ENCODE measurements at regions not wholly inside any gene's neighbourhood (a gene's known extent, or its start where the extent isn't known, plus 50 kb on each side); places are given as distances from the start of the nearest gene placed in this dataset.

GRCh38 chr1:99173282-99173681 is 91.0 kb upstream of the PLPPR4 start:
- H3K36me3 ChIP-seq = no peaks in the 10 kb centered on the region
- no peak for DNase-seq (ENCODE audit: low spot score)
- H3K27ac ChIP-seq = no peak overlapping the region
- H3K9ac ChIP-seq = no peak overlapping the region
- H3K4me3 ChIP-seq = no peak overlapping the region
- H3K4me1 Mint-ChIP-seq = no peaks in the 10 kb centered on the region
- H3K27me3 ChIP-seq = no peaks in the 10 kb centered on the region
- no peaks in the 10 kb centered on the region for H3K36me3 Mint-ChIP-seq
- no peaks in the 10 kb centered on the region for H3K9me3 Mint-ChIP-seq
- TF ChIP-seq EZH2 (IDR thresholded peaks at IDR 0.05) = no peak
- no peak for TF ChIP-seq EZH2phosphoT487 (IDR thresholded peaks at IDR 0.05)
- TF ChIP-seq CTCF (IDR thresholded peaks at IDR 0.05) = no peak
- no peak overlapping the region for H3K4me3 Mint-ChIP-seq
- no peak overlapping the region for H3K27ac Mint-ChIP-seq
- H4K20me1 ChIP-seq (ENCODE audit: low read depth) = no peaks in the 10 kb centered on the region
- no peaks in the 10 kb centered on the region for H3K4me1 ChIP-seq
- H3K27me3 Mint-ChIP-seq (ENCODE audit: insufficient read depth, low read depth) = no peaks in the 10 kb centered on the region
- H2AFZ ChIP-seq (replicated peaks) = peak overlapping the region; percentile 30
- no peaks in the 10 kb centered on the region for H3K9me3 ChIP-seq (ENCODE audit: low read depth)
- H3K79me2 ChIP-seq (ENCODE audit: low read depth) = no peaks in the 10 kb centered on the region
- no peak overlapping the region for H3K4me2 ChIP-seq
- no peaks in the 10 kb centered on the region for H3F3A ChIP-seq (ENCODE audit: low read depth)

- TF ChIP-seq EZH2 (IDR thresholded peaks at IDR 0.05) (no peak), CTCF (IDR thresholded peaks at IDR 0.05) (no peak), EZH2phosphoT487 (IDR thresholded peaks at IDR 0.05) (no peak)
- H3K4me1 Mint-ChIP-seq = no peaks in the 10 kb centered on the region
- no peak overlapping the region for H3K4me3 Mint-ChIP-seq
- no peaks in the 10 kb centered on the region for H3K9me3 ChIP-seq (ENCODE audit: low read depth)
- no peaks in the 10 kb centered on the region for H3F3A ChIP-seq (ENCODE audit: low read depth)
- H3K4me2 ChIP-seq = no peak overlapping the region
- H3K36me3 Mint-ChIP-seq = no peaks in the 10 kb centered on the region
- H2AFZ ChIP-seq (replicated peaks) = peak overlapping the region; percentile 30
- no peaks in the 10 kb centered on the region for H3K36me3 ChIP-seq
- H4K20me1 ChIP-seq (ENCODE audit: low read depth) = no peaks in the 10 kb centered on the region
- no peak overlapping the region for H3K4me3 ChIP-seq
- H3K27me3 ChIP-seq = no peaks in the 10 kb centered on the region
- H3K9me3 Mint-ChIP-seq = no peaks in the 10 kb centered on the region
- no peak for DNase-seq (ENCODE audit: low spot score)
- H3K79me2 ChIP-seq (ENCODE audit: low read depth) = no peaks in the 10 kb centered on the region
- no peak overlapping the region for H3K9ac ChIP-seq
- H3K4me1 ChIP-seq = no peaks in the 10 kb centered on the region
- H3K27ac ChIP-seq = no peak overlapping the region
- no peaks in the 10 kb centered on the region for H3K27me3 Mint-ChIP-seq (ENCODE audit: insufficient read depth, low read depth)
- H3K27ac Mint-ChIP-seq = no peak overlapping the region
Measured at GRCh38 chr1:99173900-99174299, 90.4 kb upstream of the PLPPR4 start.

GRCh38 chr1:99176753-99177152 is 87.5 kb upstream of the PLPPR4 start:
- TF ChIP-seq EZH2phosphoT487 (IDR thresholded peaks at IDR 0.05) (no peak), EZH2 (IDR thresholded peaks at IDR 0.05) (no peak), CTCF (IDR thresholded peaks at IDR 0.05) (no peak)
- peak overlapping the region; percentile 0 for H2AFZ ChIP-seq (replicated peaks)
- Mint-ChIP-seq H3K4me1 (no peaks in the 10 kb centered on the region), H3K27ac (no peak overlapping the region), H3K27me3 (ENCODE audit: insufficient read depth, low read depth) (no peaks in the 10 kb centered on the region), H3K9me3 (no peaks in the 10 kb centered on the region), H3K36me3 (no peaks in the 10 kb centered on the region), H3K4me3 (no peak overlapping the region)
- H3K4me1 ChIP-seq = no peaks in the 10 kb centered on the region
- H3F3A ChIP-seq (ENCODE audit: low read depth) = no peaks in the 10 kb centered on the region
- no peak overlapping the region for H3K4me3 ChIP-seq
- no peak overlapping the region for H3K4me2 ChIP-seq
- H3K36me3 ChIP-seq = no peaks in the 10 kb centered on the region
- DNase-seq (ENCODE audit: low spot score) = no peak
- no peaks in the 10 kb centered on the region for H4K20me1 ChIP-seq (ENCODE audit: low read depth)
- no peaks in the 10 kb centered on the region for H3K27me3 ChIP-seq
- no peaks in the 10 kb centered on the region for H3K79me2 ChIP-seq (ENCODE audit: low read depth)
- no peak overlapping the region for H3K9ac ChIP-seq
- H3K27ac ChIP-seq = no peak overlapping the region
- H3K9me3 ChIP-seq (ENCODE audit: low read depth) = no peaks in the 10 kb centered on the region

GRCh38 chr1:99177465-99177864 is 86.8 kb upstream of the PLPPR4 start:
- Histone ChIP-seq H3K4me2 (no peak overlapping the region), H3K27ac (no peak overlapping the region), H3K4me1 (no peaks in the 10 kb centered on the region), H3K36me3 (no peaks in the 10 kb centered on the region), H3K4me3 (no peak overlapping the region), H4K20me1 (ENCODE audit: low read depth) (no peaks in the 10 kb centered on the region), H2AFZ (replicated peaks) (no peak overlapping the region), H3K9ac (no peak overlapping the region), H3F3A (ENCODE audit: low read depth) (no peaks in the 10 kb centered on the region), H3K79me2 (ENCODE audit: low read depth) (no peaks in the 10 kb centered on the region), H3K27me3 (no peaks in the 10 kb centered on the region), H3K9me3 (ENCODE audit: low read depth) (no peaks in the 10 kb centered on the region)
- Mint-ChIP-seq H3K27me3 (ENCODE audit: insufficient read depth, low read depth) (no peaks in the 10 kb centered on the region), H3K4me1 (no peaks in the 10 kb centered on the region), H3K27ac (no peak overlapping the region), H3K4me3 (no peak overlapping the region), H3K9me3 (no peaks in the 10 kb centered on the region), H3K36me3 (no peaks in the 10 kb centered on the region)
- TF ChIP-seq EZH2phosphoT487 (IDR thresholded peaks at IDR 0.05) (no peak), CTCF (IDR thresholded peaks at IDR 0.05) (no peak), EZH2 (IDR thresholded peaks at IDR 0.05) (no peak)
- no peak for DNase-seq (ENCODE audit: low spot score)

Measured in neural progenitor cell (in vitro differentiated cells).